ENCODE measurements at regions not wholly inside any gene's neighbourhood (a gene's known extent, or its start where the extent isn't known, plus 50 kb on each side); places are given as distances from the start of the nearest gene placed in this dataset.

DNA sequence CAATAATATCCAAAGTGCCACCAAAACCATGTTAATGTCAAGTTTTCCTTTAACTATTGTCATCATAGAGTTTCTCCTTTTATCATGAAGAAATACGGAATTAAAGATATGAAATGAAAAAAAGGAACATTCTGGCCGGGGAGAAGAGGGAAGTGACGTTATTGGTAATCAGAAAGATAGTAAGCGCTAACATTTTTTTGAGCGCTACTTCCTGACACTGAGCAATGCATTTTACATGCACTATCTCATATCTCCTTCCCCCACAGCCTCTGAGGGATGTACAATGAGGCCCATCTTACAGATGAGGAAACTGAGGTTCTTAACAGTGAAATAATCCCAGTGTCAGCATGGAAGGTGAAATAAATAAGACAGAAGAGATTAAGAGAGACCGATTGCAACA, 410.9 kb downstream of the SOX9 start:
- H3K27me3 Mint-ChIP-seq: peaks cover 6% of the 10 kb centered on the region
- H3K4me1 Mint-ChIP-seq: no peaks in the 10 kb centered on the region
- H3K9me3 Mint-ChIP-seq: no peaks in the 10 kb centered on the region
- H3K27ac Mint-ChIP-seq: no peak overlapping the region
- H3K36me3 Mint-ChIP-seq: no peaks in the 10 kb centered on the region
- H3K4me3 Mint-ChIP-seq: no peak overlapping the region

- H3K27ac Mint-ChIP-seq: no peak overlapping the region
- H3K4me1 Mint-ChIP-seq: no peaks in the 10 kb centered on the region
- H3K9me3 Mint-ChIP-seq: no peaks in the 10 kb centered on the region
- no peaks in the 10 kb centered on the region for H3K36me3 Mint-ChIP-seq
- H3K27me3 Mint-ChIP-seq: peaks cover 8% of the 10 kb centered on the region
- H3K4me3 Mint-ChIP-seq: no peak overlapping the region
Observed at GRCh38 chr17:72534265-72534664, 413.4 kb downstream of the SOX9 start.

DNA sequence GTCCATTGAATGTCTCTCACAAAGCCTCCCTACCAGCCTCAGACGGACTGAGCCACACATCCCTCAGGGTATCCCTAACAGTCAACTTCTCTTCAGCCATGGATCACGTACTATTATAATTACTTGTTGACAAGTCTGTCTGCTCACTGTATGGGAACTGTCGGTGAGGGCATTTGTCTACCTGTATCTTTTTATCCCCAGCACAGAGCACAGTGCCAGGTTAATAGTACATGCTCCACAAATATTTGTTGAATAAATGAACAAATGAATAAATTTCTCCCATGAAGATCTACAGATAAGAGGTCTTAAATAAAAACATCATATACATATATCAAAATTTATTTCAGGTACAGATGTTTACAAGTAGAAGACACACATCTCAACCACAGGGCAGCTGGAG, 414.0 kb downstream of the SOX9 start:
- no peak overlapping the region for H3K4me3 Mint-ChIP-seq

DNA sequence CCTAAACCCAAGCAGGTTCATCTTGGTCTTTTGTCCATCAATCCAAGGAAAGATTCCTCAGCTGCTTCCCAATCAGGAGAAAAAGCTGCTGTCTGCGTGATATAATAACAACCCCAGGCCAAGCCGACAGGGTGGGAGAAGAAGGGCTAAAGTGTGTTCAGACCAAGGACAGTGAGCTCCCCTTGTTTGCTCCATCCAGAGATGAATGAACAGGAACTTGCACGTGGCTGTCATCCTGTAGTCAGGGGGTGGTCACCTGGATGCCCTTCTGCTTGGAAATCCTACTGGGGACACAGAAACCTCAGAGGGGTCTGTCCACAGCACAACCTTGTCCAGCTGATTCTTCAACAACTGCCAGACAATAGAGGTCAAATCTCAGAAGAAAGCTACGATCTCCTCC, 414.5 kb downstream of the SOX9 start:
- no peak overlapping the region for H3K4me3 Mint-ChIP-seq
- no peak overlapping the region for H3K27ac Mint-ChIP-seq
- peaks cover 4% of the 10 kb centered on the region for H3K4me1 Mint-ChIP-seq
- no peaks in the 10 kb centered on the region for H3K9me3 Mint-ChIP-seq
- H3K36me3 Mint-ChIP-seq: no peaks in the 10 kb centered on the region
- peaks cover 15% of the 10 kb centered on the region for H3K27me3 Mint-ChIP-seq

More for the DNA sequence above, 414.0 kb downstream of the SOX9 start:
- Mint-ChIP-seq H3K27me3 (peaks cover 12% of the 10 kb centered on the region), H3K27ac (no peak overlapping the region), H3K4me1 (peaks cover under 1% of the 10 kb centered on the region), H3K9me3 (no peaks in the 10 kb centered on the region), H3K36me3 (no peaks in the 10 kb centered on the region)

GRCh38 chr17:72535779-72536178, 415.0 kb downstream of the SOX9 start:
- H3K4me3 Mint-ChIP-seq: no peak overlapping the region
- H3K27ac Mint-ChIP-seq: no peak overlapping the region
- peaks cover 15% of the 10 kb centered on the region for H3K27me3 Mint-ChIP-seq
- H3K9me3 Mint-ChIP-seq: no peaks in the 10 kb centered on the region
- peaks cover 4% of the 10 kb centered on the region for H3K4me1 Mint-ChIP-seq
- no peaks in the 10 kb centered on the region for H3K36me3 Mint-ChIP-seq

GRCh38 chr17:72536788-72537187, 416.0 kb downstream of the SOX9 start:
- Mint-ChIP-seq H3K27me3 (peaks cover 19% of the 10 kb centered on the region), H3K4me3 (no peak overlapping the region), H3K27ac (no peak overlapping the region), H3K4me1 (peaks cover 4% of the 10 kb centered on the region), H3K9me3 (no peaks in the 10 kb centered on the region), H3K36me3 (no peaks in the 10 kb centered on the region)

DNA sequence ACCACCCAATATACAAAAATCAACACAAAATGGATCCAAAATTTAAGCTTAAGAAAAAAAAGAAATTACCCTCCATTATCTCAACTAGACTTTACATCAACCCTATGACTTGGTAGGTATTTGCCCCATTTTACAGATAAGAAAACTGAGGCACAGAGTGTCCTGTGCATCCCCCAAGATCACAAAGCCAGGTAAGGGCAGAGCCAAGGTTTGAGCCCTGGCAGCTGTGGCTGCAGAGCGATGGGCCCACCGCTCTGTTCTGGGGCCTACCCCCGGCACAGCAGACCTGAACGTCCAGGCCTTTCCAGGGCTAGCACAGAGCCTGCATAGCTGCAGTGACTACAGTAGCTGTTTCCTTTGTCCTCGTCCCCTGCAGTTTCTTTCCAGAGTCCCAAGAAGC, 417.6 kb downstream of the SOX9 start:
- H3K9me3 Mint-ChIP-seq: no peaks in the 10 kb centered on the region
- H3K27ac Mint-ChIP-seq: no peak overlapping the region
- H3K4me3 Mint-ChIP-seq: no peak overlapping the region
- peaks cover 4% of the 10 kb centered on the region for H3K4me1 Mint-ChIP-seq
- no peaks in the 10 kb centered on the region for H3K36me3 Mint-ChIP-seq
- peaks cover 27% of the 10 kb centered on the region for H3K27me3 Mint-ChIP-seq

DNA sequence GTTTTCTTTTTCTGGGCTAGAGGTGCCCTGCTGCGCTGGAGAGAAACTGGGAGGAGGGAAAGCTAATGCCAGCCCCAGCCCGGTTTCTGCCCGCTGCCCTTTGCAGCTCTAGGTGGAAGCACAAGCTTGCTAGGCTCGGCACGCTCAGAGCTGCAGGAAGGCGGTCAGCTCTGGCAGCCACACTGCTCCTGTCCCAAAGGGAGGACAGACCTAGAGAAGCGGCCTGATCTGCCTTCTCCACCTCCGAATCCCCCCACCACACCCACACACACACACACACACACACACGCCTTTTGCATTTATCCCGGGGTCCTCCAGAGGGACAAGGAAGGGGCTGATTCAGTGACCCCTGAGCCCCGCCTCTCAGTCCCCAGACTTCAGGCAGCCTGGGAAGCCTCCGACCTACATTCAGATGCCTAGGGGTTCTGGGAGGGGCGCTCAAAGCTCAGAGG, 418.1 kb downstream of the SOX9 start:
- H3K4me1 Mint-ChIP-seq: peaks cover 4% of the 10 kb centered on the region
- H3K4me3 Mint-ChIP-seq: no peak overlapping the region
- no peaks in the 10 kb centered on the region for H3K9me3 Mint-ChIP-seq
- no peak overlapping the region for H3K27ac Mint-ChIP-seq
- H3K36me3 Mint-ChIP-seq: no peaks in the 10 kb centered on the region
- H3K27me3 Mint-ChIP-seq: peaks cover 29% of the 10 kb centered on the region

DNA sequence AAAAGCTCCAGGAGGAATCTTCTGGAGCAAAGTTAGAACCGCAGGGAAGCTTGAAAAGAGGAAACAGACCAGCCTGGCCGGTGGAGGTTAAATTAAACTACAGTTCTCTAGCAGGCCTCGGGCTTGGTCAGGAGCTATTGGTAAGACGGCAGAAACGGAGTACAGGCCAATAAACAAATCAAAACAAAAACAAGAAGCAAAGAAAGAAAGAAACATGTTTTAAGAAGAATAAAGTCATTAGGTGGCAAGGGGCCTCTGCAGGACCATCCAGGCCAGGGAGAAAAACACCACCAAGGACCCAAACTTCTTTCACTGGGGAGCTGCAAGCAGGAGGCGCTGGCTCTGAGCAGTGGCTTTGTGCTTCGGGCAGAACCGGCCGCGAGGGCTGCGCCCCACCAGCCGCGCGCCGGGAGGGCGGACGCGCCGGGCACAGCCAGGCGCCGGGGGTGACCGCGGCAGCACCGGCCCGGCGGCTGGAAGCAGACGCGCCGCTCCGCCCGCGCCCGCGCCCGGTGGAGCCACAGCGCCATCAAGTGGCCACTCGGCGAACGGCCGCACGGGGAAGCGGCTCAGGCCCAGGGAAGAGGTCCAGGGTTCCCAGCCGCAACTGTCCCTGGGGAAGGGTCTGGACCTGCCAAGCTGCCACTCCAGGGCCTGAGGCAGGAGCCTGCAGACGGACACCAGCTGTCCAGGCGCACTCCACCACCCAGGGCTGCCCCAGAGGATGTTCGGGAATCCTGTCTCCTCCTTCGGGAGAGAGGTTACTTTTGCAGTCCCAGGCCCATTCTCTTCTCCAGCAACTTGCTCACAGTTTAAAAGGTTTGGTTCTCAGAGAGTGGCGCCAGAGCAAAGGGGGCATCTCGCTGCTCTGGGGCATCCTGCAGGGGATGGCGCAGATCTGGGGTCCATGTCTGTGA, 419.4 kb downstream of the SOX9 start:
- H3K9me3 Mint-ChIP-seq: no peaks in the 10 kb centered on the region
- peaks cover 4% of the 10 kb centered on the region for H3K4me1 Mint-ChIP-seq
- H3K27ac Mint-ChIP-seq: no peak overlapping the region
- peaks cover 27% of the 10 kb centered on the region for H3K27me3 Mint-ChIP-seq
- no peak overlapping the region for H3K4me3 Mint-ChIP-seq
- H3K36me3 Mint-ChIP-seq: no peaks in the 10 kb centered on the region

- no peaks in the 10 kb centered on the region for H3K36me3 Mint-ChIP-seq
- H3K4me3 Mint-ChIP-seq: no peak overlapping the region
- no peak overlapping the region for H3K27ac Mint-ChIP-seq
- peaks cover 4% of the 10 kb centered on the region for H3K4me1 Mint-ChIP-seq
- H3K27me3 Mint-ChIP-seq: peaks cover 26% of the 10 kb centered on the region
- H3K9me3 Mint-ChIP-seq: no peaks in the 10 kb centered on the region
Observed at GRCh38 chr17:72542317-72542716, 421.5 kb downstream of the SOX9 start.

GRCh38 chr17:72545766-72546165, 424.9 kb downstream of the SOX9 start:
- Mint-ChIP-seq H3K27me3 (peaks cover 14% of the 10 kb centered on the region), H3K4me3 (no peak overlapping the region), H3K9me3 (no peaks in the 10 kb centered on the region), H3K4me1 (no peaks in the 10 kb centered on the region), H3K36me3 (no peaks in the 10 kb centered on the region), H3K27ac (no peak overlapping the region)

DNA sequence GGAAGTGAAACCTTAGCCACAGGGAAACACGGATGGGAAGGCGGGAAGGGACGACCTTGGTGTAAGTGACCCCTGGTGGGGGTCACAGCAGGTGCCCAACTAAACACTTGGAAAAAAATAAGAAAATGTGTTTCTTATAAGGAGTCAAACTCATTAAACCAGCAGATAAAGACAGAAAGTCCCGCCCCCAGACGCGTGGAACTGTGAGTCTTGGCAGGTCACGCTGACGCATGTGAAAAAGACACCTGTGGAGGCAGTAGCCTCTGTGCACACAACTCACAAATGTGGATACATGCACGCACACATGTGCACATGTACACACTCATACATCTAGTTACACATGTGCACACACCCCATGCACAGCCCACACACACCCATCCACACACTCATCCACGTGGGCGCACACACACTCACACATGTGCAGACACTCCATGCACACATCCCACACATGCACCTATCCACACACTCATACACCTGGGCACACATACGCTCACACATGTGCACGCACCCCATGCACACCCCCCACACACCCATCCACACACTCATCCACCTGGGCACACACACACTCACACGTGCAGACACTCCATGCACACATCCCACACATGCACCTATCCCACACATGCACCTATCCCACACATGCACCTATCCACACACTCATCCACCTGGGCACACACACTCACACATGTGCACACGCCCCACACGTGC, 432.4 kb downstream of the SOX9 start:
- H3K27me3 Mint-ChIP-seq: peaks cover 1% of the 10 kb centered on the region
- H3K27ac Mint-ChIP-seq: no peak overlapping the region

DNA sequence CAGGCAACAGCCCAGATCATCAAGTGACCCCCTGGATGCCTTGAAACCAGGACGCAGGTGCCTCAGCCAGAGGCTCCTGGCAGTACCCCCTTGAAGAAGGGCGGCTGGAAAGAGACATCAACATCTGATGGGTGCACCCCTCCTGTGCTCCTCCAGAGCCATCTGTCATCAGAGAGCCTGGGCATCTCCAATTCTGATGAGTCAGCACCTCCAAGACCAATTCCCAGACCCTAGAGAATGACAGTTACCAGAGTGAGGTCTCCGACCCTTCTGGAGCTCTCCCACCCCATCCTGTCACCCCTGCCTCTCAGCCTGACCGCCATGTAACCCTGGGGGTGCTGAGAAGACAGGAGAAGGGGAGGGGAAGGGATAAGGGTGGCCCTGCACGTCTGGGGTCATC, 433.7 kb downstream of the SOX9 start:
- Mint-ChIP-seq H3K9me3 (no peaks in the 10 kb centered on the region), H3K4me3 (no peak overlapping the region), H3K27ac (no peak overlapping the region), H3K36me3 (no peaks in the 10 kb centered on the region), H3K4me1 (no peaks in the 10 kb centered on the region), H3K27me3 (peaks cover 1% of the 10 kb centered on the region)

More for the DNA sequence above, 432.4 kb downstream of the SOX9 start:
- no peak overlapping the region for H3K4me3 Mint-ChIP-seq
- H3K4me1 Mint-ChIP-seq: no peaks in the 10 kb centered on the region
- H3K9me3 Mint-ChIP-seq: no peaks in the 10 kb centered on the region
- H3K36me3 Mint-ChIP-seq: no peaks in the 10 kb centered on the region

DNA sequence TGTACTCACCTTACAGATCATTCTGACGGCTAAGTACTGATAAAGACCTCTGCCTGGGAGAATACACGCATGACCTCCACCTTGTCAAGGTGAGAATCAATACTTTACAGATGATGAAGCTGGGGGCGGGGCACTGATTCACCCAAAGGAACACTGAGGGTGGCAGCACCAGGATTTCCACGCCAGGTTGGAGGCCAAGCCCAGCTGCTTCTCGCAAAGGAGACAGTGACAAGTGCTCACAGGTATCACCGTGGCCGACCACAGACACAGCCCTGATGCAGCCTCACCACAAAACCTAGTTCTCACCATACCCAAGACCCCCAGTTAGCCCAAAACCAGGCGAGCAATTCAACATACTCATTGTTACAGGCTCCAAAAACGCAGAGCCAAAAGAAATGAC, 434.2 kb downstream of the SOX9 start:
- no peak overlapping the region for H3K27ac Mint-ChIP-seq
- H3K9me3 Mint-ChIP-seq: no peaks in the 10 kb centered on the region
- H3K27me3 Mint-ChIP-seq: peaks cover 1% of the 10 kb centered on the region
- no peak overlapping the region for H3K4me3 Mint-ChIP-seq
- H3K36me3 Mint-ChIP-seq: no peaks in the 10 kb centered on the region
- H3K4me1 Mint-ChIP-seq: no peaks in the 10 kb centered on the region

- no peak overlapping the region for H3K4me3 Mint-ChIP-seq
- no peaks in the 10 kb centered on the region for H3K36me3 Mint-ChIP-seq
- peaks cover 1% of the 10 kb centered on the region for H3K27me3 Mint-ChIP-seq
- H3K9me3 Mint-ChIP-seq: no peaks in the 10 kb centered on the region
- H3K4me1 Mint-ChIP-seq: no peaks in the 10 kb centered on the region
- no peak overlapping the region for H3K27ac Mint-ChIP-seq
Observed at GRCh38 chr17:72556944-72557826, 436.4 kb downstream of the SOX9 start.

All from activated naive CD4-positive, alpha-beta T cell treated with anti-CD3 and anti-CD28 coated beads, Interleukin-2, amount 50 U/mL, for 24 hours (primary cell).